Esophagus squamous epithelium (tissue), 4 donors: ENCODE measurements at regions not wholly inside any gene's neighbourhood (a gene's known extent, or its start where the extent isn't known, plus 50 kb on each side); places are given as distances from the start of the nearest gene placed in this dataset.

Experiments
- POLR2A ChIP-seq, 4 donors: fragments of 450-650 bp; IDR thresholded peaks; one replicate each; pipeline ENCODE4 v1.6.1; 2017; ENCODE audit warnings: antibody characterized with exemption in 4 of 4, mild to moderate bottlenecking in 4 of 4, moderate library complexity in 3 of 4
- TF ChIP-seq, protein P1 (sequence below), 6 experiments: fragments of 450-650 bp in 4 of 6; fragments of 200-600 bp in 2 of 6; sonication (generic) in 2 of 6; IDR thresholded peaks; one replicate each; pipeline ENCODE4 v1.5.1; 2016 to 2019; ENCODE audit warnings: antibody characterized with exemption in 6 of 6, mild to moderate bottlenecking in 4 of 6, moderate library complexity in 4 of 6

GRCh38 chr13:73204952-73205351, 146.1 kb downstream of the KLF5 start:
- TF ChIP-seq, protein P1, sequence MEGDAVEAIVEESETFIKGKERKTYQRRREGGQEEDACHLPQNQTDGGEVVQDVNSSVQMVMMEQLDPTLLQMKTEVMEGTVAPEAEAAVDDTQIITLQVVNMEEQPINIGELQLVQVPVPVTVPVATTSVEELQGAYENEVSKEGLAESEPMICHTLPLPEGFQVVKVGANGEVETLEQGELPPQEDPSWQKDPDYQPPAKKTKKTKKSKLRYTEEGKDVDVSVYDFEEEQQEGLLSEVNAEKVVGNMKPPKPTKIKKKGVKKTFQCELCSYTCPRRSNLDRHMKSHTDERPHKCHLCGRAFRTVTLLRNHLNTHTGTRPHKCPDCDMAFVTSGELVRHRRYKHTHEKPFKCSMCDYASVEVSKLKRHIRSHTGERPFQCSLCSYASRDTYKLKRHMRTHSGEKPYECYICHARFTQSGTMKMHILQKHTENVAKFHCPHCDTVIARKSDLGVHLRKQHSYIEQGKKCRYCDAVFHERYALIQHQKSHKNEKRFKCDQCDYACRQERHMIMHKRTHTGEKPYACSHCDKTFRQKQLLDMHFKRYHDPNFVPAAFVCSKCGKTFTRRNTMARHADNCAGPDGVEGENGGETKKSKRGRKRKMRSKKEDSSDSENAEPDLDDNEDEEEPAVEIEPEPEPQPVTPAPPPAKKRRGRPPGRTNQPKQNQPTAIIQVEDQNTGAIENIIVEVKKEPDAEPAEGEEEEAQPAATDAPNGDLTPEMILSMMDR (IDR thresholded peaks at IDR 0.05), result no peak
- no peak for TF ChIP-seq POLR2A (IDR thresholded peaks at IDR 0.05)
